ENCODE measurements at regions not wholly inside any gene's neighbourhood (a gene's known extent, or its start where the extent isn't known, plus 50 kb on each side); places are given as distances from the start of the nearest gene placed in this dataset.

- no peak for TF ChIP-seq CTCF (IDR thresholded peaks at IDR 0.05; ENCODE audit: unreplicated experiment in 3 of 3)
- H3K9me3 Mint-ChIP-seq, result peaks cover 98% of the 10 kb centered on the region
- peaks cover 5% of the 10 kb centered on the region for H3K27me3 Mint-ChIP-seq (ENCODE audit: low read depth)
- H3K4me3 Mint-ChIP-seq, result no peak overlapping the region
- H3K27ac Mint-ChIP-seq, result no peak overlapping the region
- H3K36me3 Mint-ChIP-seq (ENCODE audit: low read depth), result peaks cover 100% of the 10 kb centered on the region
- no peaks in the 10 kb centered on the region for H3K4me1 Mint-ChIP-seq
These were observed 118.2 kb downstream of the SNRPN start for GRCh38 chr15:25072857-25073476.

GRCh38 chr15:25087137-25087536, 132.3 kb downstream of the SNRPN start:
- Mint-ChIP-seq H3K4me3 (no peak overlapping the region), H3K27ac (no peak overlapping the region), H3K9me3 (peaks cover 82% of the 10 kb centered on the region), H3K4me1 (no peaks in the 10 kb centered on the region), H3K36me3 (ENCODE audit: low read depth) (peaks cover 100% of the 10 kb centered on the region), H3K27me3 (ENCODE audit: low read depth) (no peaks in the 10 kb centered on the region)
- TF ChIP-seq CTCF (IDR thresholded peaks at IDR 0.05; ENCODE audit: unreplicated experiment in 3 of 3), result no peak

- Mint-ChIP-seq H3K9me3 (peaks cover 77% of the 10 kb centered on the region), H3K36me3 (ENCODE audit: low read depth) (peaks cover 98% of the 10 kb centered on the region), H3K4me1 (no peaks in the 10 kb centered on the region), H3K4me3 (no peak overlapping the region), H3K27me3 (ENCODE audit: low read depth) (no peaks in the 10 kb centered on the region), H3K27ac (no peak overlapping the region)
- no peak for TF ChIP-seq CTCF (IDR thresholded peaks at IDR 0.05; ENCODE audit: unreplicated experiment in 3 of 3)
These were observed 133.5 kb downstream of the SNRPN start for GRCh38 chr15:25088261-25088790.

- H3K9me3 Mint-ChIP-seq, result peaks cover 73% of the 10 kb centered on the region
These were observed 134.8 kb downstream of the SNRPN start for GRCh38 chr15:25089577-25089976.

GRCh38 chr15:25090073-25090733, 135.4 kb downstream of the SNRPN start:
- peaks cover 95% of the 10 kb centered on the region for H3K36me3 Mint-ChIP-seq (ENCODE audit: low read depth)
- no peak overlapping the region for H3K4me3 Mint-ChIP-seq
- no peaks in the 10 kb centered on the region for H3K27me3 Mint-ChIP-seq (ENCODE audit: low read depth)
- no peak overlapping the region for H3K27ac Mint-ChIP-seq
- peaks cover 5% of the 10 kb centered on the region for H3K4me1 Mint-ChIP-seq
- TF ChIP-seq CTCF (IDR thresholded peaks at IDR 0.05; ENCODE audit: unreplicated experiment in 3 of 3), result no peak
- H3K9me3 Mint-ChIP-seq, result peaks cover 72% of the 10 kb centered on the region

More at GRCh38 chr15:25089577-25089976, 134.8 kb downstream of the SNRPN start:
- TF ChIP-seq CTCF (IDR thresholded peaks at IDR 0.05; ENCODE audit: unreplicated experiment in 3 of 3), result no peak
- no peaks in the 10 kb centered on the region for H3K27me3 Mint-ChIP-seq (ENCODE audit: low read depth)
- no peaks in the 10 kb centered on the region for H3K4me1 Mint-ChIP-seq
- no peak overlapping the region for H3K27ac Mint-ChIP-seq
- peaks cover 95% of the 10 kb centered on the region for H3K36me3 Mint-ChIP-seq (ENCODE audit: low read depth)
- no peak overlapping the region for H3K4me3 Mint-ChIP-seq
